ENCODE measurements at regions not wholly inside any gene's neighbourhood (a gene's known extent, or its start where the extent isn't known, plus 50 kb on each side); places are given as distances from the start of the nearest gene placed in this dataset.
A peak's percentile ranks its signal among the peaks of the same experiment; 100 is the strongest.
"Not testable (repeated sequence)": the region's sequence is repeated elsewhere in the genome, so short reads cannot be mapped to it uniquely, and the experiment has no call there.

DNA sequence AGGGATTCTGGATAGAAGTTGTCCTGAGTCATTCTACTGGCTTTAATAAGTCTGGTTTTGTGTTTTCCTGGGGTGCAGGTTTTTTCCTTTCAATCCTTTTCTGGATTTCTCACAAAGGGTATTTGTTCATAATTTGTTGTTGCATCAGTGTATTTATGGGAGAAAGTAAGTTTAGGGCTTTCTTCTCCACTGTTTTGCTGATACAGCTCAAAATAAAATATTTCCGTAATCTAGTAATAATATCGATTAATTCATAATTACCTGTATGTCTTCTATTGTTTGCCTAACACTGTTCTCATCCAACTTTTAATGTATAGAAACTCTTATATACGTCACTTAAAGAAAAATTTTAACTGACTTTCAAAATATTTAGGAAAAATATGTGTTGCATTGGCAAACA, 728.2 kb downstream of the LUZP2 start:
- Histone ChIP-seq H3K9me3 (ENCODE audit: control insufficient read depth, insufficient read depth, low read depth, low read length) (no peaks in the 10 kb centered on the region), H3K4me1 (ENCODE audit: control insufficient read depth, insufficient read depth, low read length) (no peaks in the 10 kb centered on the region)

DNA sequence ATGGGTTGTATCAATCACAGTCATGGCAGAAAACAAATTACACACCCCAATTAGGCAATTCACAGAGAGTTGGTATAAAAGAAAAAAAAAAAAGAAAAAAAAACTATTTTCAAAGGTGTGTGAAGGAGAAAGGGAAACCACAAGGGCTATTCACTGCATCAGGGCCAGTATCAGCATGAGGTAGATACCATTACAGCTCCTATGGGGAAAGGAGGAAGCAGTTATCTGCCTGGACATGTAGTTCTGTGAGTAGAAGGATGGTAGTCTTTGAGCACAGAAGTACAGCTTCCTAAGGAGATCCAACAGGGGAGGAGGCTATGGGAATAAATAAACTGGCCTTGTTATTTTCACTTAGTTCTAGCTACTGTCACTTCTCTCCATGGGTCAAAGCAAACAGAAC, 746.1 kb downstream of the LUZP2 start:
- Histone ChIP-seq H3K27ac (ENCODE audit: low read depth, low read length) (no peak overlapping the region), H3K4me1 (ENCODE audit: control insufficient read depth, insufficient read depth, low read length) (no peaks in the 10 kb centered on the region), H3K36me3 (ENCODE audit: control insufficient read depth, insufficient read depth, low read length) (no peaks in the 10 kb centered on the region), H3K9ac (ENCODE audit: low read length) (no peak overlapping the region), H3K27me3 (ENCODE audit: control insufficient read depth, insufficient read depth, low read length) (no peaks in the 10 kb centered on the region), H3K4me3 (ENCODE audit: low read depth, low read length) (no peak overlapping the region), H3K9me3 (ENCODE audit: control insufficient read depth, insufficient read depth, low read depth, low read length) (peaks cover 16% of the 10 kb centered on the region; the same call in 1 of the 2 replicates)

More for the DNA sequence above, 728.2 kb downstream of the LUZP2 start:
- Histone ChIP-seq H3K36me3 (ENCODE audit: control insufficient read depth, insufficient read depth, low read length) (no peaks in the 10 kb centered on the region), H3K9ac (ENCODE audit: low read length) (no peak overlapping the region), H3K4me3 (ENCODE audit: low read depth, low read length) (no peak overlapping the region), H3K27ac (ENCODE audit: low read depth, low read length) (no peak overlapping the region), H3K27me3 (ENCODE audit: control insufficient read depth, insufficient read depth, low read length) (no peaks in the 10 kb centered on the region)

DNA sequence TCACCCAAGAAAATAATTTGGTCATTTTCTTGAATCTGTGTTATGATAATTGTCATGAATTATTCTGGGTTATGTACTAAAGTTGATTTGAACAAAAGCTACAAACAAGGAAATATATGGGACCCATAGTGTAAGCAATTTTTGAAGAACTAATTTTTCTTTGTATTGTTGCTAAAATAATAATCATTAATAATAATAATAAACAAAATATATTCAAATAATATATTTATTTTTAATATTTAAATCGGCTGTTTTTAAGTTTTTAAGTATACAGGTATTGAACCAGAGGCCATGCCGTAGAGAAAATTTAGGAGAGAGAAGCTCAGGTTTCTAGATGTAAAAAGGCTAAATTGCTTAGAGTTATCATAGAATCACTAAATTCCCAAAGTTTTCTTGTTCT, 747.3 kb downstream of the LUZP2 start:
- no peak overlapping the region for H3K27ac ChIP-seq (ENCODE audit: low read depth, low read length)
- H3K4me3 ChIP-seq (ENCODE audit: low read depth, low read length) = no peak overlapping the region
- H3K36me3 ChIP-seq (ENCODE audit: control insufficient read depth, insufficient read depth, low read length) = no peaks in the 10 kb centered on the region
- H3K9ac ChIP-seq (ENCODE audit: low read length) = no peak overlapping the region
- peaks cover 16% of the 10 kb centered on the region; the same call in 1 of the 2 replicates for H3K9me3 ChIP-seq (ENCODE audit: control insufficient read depth, insufficient read depth, low read depth, low read length)
- H3K4me1 ChIP-seq (ENCODE audit: control insufficient read depth, insufficient read depth, low read length) = no peaks in the 10 kb centered on the region
- no peaks in the 10 kb centered on the region for H3K27me3 ChIP-seq (ENCODE audit: control insufficient read depth, insufficient read depth, low read length)

DNA sequence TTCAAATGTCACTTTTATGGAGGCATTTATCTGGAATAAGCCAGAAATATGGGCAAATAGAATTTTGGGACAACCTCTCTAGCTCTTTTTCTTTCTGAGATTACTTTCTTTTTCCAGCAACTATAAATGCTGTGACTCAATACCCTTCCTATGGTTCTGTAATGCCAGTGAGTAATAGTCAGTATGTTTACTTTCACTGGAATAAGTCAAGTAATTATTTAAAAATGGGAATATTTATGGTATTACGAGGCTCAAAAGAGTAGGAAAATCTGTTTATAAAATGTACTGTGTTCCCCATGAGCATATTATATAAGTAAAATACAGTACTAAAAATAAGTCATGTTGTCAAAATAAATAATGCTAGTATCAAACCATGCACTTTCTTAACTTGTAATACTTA, 750.5 kb downstream of the LUZP2 start:
- H3K27me3 ChIP-seq (ENCODE audit: control insufficient read depth, insufficient read depth, low read length) = no peaks in the 10 kb centered on the region
- H3K4me3 ChIP-seq (ENCODE audit: low read depth, low read length) = no peak overlapping the region
- no peak overlapping the region for H3K27ac ChIP-seq (ENCODE audit: low read depth, low read length)
- H3K9me3 ChIP-seq (ENCODE audit: control insufficient read depth, insufficient read depth, low read depth, low read length) = peaks cover 16% of the 10 kb centered on the region; the same call in 1 of the 2 replicates
- no peaks in the 10 kb centered on the region for H3K36me3 ChIP-seq (ENCODE audit: control insufficient read depth, insufficient read depth, low read length)
- no peak overlapping the region for H3K9ac ChIP-seq (ENCODE audit: low read length)
- no peaks in the 10 kb centered on the region for H3K4me1 ChIP-seq (ENCODE audit: control insufficient read depth, insufficient read depth, low read length)

DNA sequence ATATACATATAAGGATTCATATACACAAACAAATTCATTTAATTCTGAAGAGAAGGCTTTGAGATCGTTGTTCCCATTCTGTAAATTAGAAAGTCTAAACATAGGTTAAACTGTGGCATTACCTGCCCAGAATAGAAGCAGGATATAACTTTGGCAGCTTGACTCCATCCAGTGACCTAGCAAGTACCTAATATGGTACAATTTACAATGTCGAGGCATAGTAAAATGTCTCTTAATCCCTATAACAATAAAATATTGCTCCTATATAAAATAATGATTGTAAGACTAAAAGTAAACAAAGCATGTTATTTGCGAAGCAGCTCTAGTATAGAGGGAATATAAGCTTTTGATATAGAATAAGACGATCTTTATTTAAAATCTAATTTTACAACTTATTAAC, 756.0 kb downstream of the LUZP2 start:
- H3K27me3 ChIP-seq (ENCODE audit: control insufficient read depth, insufficient read depth, low read length) = no peaks in the 10 kb centered on the region
- no peak overlapping the region for H3K27ac ChIP-seq (ENCODE audit: low read depth, low read length)
- no peak overlapping the region for H3K9ac ChIP-seq (ENCODE audit: low read length)

DNA sequence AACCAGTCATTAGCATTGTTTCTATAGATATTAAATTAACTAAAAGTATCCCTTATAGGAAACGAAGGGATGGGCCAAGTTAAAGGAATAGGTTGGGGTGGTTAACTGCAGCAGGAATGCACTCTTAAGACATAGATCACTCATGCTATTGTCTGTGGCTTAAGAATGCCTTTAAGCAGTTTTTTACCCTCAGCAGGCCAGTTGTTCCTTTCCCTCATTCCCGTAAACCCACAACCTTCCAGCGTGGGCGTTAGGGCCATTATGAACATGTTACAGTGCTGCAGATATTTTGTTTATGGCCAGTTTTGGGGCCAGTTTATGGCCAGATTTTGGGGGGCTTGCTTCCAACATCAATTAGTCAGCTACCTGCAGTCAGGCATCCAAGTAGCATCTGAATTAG, 767.0 kb downstream of the LUZP2 start:
- not testable (repeated sequence) for H3K27ac ChIP-seq (ENCODE audit: low read depth, low read length); H3K4me3 ChIP-seq (ENCODE audit: low read depth, low read length); H3K4me1 ChIP-seq (ENCODE audit: control insufficient read depth, insufficient read depth, low read length); H3K9me3 ChIP-seq (ENCODE audit: control insufficient read depth, insufficient read depth, low read depth, low read length); H3K27me3 ChIP-seq (ENCODE audit: control insufficient read depth, insufficient read depth, low read length); H3K36me3 ChIP-seq (ENCODE audit: control insufficient read depth, insufficient read depth, low read length); H3K9ac ChIP-seq (ENCODE audit: low read length)

More for the DNA sequence above, 756.0 kb downstream of the LUZP2 start:
- Histone ChIP-seq H3K9me3 (ENCODE audit: control insufficient read depth, insufficient read depth, low read depth, low read length) (no peaks in the 10 kb centered on the region), H3K4me3 (ENCODE audit: low read depth, low read length) (no peak overlapping the region), H3K4me1 (ENCODE audit: control insufficient read depth, insufficient read depth, low read length) (no peaks in the 10 kb centered on the region), H3K36me3 (ENCODE audit: control insufficient read depth, insufficient read depth, low read length) (no peaks in the 10 kb centered on the region)

DNA sequence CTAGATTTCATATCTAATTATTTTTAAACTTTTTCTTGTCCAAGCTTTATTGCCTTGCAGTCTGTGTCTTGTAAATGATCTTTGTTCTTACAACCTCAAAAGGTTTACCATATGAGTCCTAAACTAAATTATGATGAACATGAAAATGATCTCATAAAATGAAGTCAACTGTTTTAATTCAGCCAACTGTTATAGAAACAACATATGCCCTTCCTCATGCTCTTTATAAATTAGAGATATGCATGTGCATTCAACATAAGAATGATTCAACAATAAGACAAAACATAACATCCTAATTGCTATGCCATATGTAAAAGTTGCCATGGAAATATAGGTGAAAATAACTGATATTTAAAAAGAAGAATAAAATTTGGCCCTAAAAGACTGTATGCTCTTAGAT, 774.4 kb downstream of the LUZP2 start:
- Histone ChIP-seq H3K9ac (ENCODE audit: low read length) (no peak overlapping the region), H3K27ac (ENCODE audit: low read depth, low read length) (no peak overlapping the region), H3K9me3 (ENCODE audit: control insufficient read depth, insufficient read depth, low read depth, low read length) (no peaks in the 10 kb centered on the region), H3K4me1 (ENCODE audit: control insufficient read depth, insufficient read depth, low read length) (no peaks in the 10 kb centered on the region), H3K36me3 (ENCODE audit: control insufficient read depth, insufficient read depth, low read length) (no peaks in the 10 kb centered on the region), H3K27me3 (ENCODE audit: control insufficient read depth, insufficient read depth, low read length) (no peaks in the 10 kb centered on the region), H3K4me3 (ENCODE audit: low read depth, low read length) (no peak overlapping the region)

DNA sequence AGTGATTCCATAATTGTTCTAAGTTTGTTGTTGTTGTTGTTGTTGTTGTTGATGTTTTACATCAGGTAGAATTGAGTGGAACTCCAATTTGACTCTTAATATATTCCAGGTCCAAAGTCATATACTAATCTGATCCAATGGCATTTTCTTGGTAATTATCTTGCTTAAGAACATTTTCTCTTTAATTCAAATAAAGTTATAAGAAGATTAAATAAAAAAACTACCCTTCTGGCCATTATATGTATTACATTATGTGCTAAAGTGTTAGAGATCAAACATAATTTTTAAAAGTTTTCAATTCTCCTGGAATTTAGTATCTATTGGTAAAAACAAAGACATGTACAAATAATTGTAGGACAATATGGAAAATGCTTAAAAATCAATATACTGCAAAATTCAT, 775.4 kb downstream of the LUZP2 start:
- Histone ChIP-seq H3K4me1 (ENCODE audit: control insufficient read depth, insufficient read depth, low read length) (no peaks in the 10 kb centered on the region), H3K4me3 (ENCODE audit: low read depth, low read length) (no peak overlapping the region), H3K9me3 (ENCODE audit: control insufficient read depth, insufficient read depth, low read depth, low read length) (no peaks in the 10 kb centered on the region), H3K9ac (ENCODE audit: low read length) (no peak overlapping the region), H3K27me3 (ENCODE audit: control insufficient read depth, insufficient read depth, low read length) (no peaks in the 10 kb centered on the region), H3K27ac (ENCODE audit: low read depth, low read length) (no peak overlapping the region), H3K36me3 (ENCODE audit: control insufficient read depth, insufficient read depth, low read length) (no peaks in the 10 kb centered on the region)

DNA sequence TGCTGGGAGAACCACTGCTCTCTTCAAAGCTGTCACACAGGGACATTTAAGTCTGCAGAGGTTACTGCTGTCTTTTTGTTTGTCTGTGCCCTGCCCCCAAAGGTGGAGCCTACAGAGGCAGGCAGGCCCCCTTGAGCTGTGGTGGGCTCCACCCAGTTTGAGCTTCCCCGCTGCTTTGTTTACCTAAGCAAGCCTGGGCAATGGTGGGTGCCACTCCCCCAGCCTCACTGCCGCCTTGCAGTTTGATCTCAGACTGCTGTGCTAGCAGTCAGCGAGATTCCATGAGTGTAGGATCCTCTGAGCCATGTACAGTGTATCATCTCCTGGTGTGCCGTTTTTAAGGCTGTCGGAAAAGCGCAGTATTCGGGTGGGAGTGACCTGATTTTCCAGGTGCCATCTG, 784.0 kb downstream of the LUZP2 start:
- H3K36me3 ChIP-seq (ENCODE audit: control insufficient read depth, insufficient read depth, low read length); H3K9ac ChIP-seq (ENCODE audit: low read length); H3K27me3 ChIP-seq (ENCODE audit: control insufficient read depth, insufficient read depth, low read length); H3K27ac ChIP-seq (ENCODE audit: low read depth, low read length); H3K9me3 ChIP-seq (ENCODE audit: control insufficient read depth, insufficient read depth, low read depth, low read length); H3K4me1 ChIP-seq (ENCODE audit: control insufficient read depth, insufficient read depth, low read length): not testable (repeated sequence)
- H3K4me3 ChIP-seq (ENCODE audit: low read depth, low read length) = peak overlapping the region; percentile 22; the same call in 1 of the 2 replicates

DNA sequence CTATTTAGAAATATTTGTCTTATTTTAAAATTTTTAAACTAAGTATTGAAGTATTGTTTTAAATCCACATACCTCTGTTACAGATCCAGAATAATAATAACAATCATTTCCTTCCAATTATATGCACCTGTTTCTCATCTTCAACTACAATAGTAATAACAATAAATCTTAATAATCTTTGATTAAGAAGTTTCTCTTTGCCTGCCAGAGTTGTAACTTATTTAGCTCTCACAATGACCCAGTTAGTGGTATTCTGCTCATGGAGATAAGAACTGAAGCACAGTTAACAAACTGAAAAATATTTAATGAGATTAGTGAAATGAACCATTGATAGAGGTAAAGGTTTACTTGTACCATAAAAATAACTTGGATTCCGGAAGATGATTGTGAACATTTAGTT, 796.3 kb downstream of the LUZP2 start:
- Histone ChIP-seq H3K27ac (ENCODE audit: low read depth, low read length) (no peak overlapping the region), H3K27me3 (ENCODE audit: control insufficient read depth, insufficient read depth, low read length) (peaks cover 10% of the 10 kb centered on the region; the same call in 1 of the 2 replicates), H3K36me3 (ENCODE audit: control insufficient read depth, insufficient read depth, low read length) (no peaks in the 10 kb centered on the region), H3K4me1 (ENCODE audit: control insufficient read depth, insufficient read depth, low read length) (no peaks in the 10 kb centered on the region), H3K4me3 (ENCODE audit: low read depth, low read length) (no peak overlapping the region), H3K9ac (ENCODE audit: low read length) (no peak overlapping the region), H3K9me3 (ENCODE audit: control insufficient read depth, insufficient read depth, low read depth, low read length) (no peaks in the 10 kb centered on the region)

DNA sequence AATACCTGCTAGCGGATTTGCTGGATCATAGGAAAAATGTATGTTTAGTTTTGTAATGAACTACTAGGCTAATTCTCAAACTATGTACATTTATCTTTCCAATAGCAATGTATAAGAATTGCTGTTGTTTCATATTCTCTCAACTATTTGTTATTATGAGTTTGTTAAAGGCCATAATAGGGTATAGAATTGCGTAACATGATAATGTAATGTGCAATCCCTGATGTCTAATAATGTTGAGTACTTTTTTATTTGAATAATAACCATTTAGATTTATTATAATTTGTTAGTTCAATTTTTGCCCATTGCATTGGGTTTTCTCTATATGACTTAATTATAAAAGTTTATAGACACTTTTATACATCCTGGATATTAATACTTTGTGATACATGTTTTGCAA, 801.6 kb downstream of the LUZP2 start:
- Histone ChIP-seq H3K4me1 (ENCODE audit: control insufficient read depth, insufficient read depth, low read length) (no peaks in the 10 kb centered on the region), H3K36me3 (ENCODE audit: control insufficient read depth, insufficient read depth, low read length) (no peaks in the 10 kb centered on the region), H3K9ac (ENCODE audit: low read length) (no peak overlapping the region), H3K27ac (ENCODE audit: low read depth, low read length) (no peak overlapping the region), H3K4me3 (ENCODE audit: low read depth, low read length) (no peak overlapping the region), H3K27me3 (ENCODE audit: control insufficient read depth, insufficient read depth, low read length) (no peaks in the 10 kb centered on the region), H3K9me3 (ENCODE audit: control insufficient read depth, insufficient read depth, low read depth, low read length) (no peaks in the 10 kb centered on the region)

DNA sequence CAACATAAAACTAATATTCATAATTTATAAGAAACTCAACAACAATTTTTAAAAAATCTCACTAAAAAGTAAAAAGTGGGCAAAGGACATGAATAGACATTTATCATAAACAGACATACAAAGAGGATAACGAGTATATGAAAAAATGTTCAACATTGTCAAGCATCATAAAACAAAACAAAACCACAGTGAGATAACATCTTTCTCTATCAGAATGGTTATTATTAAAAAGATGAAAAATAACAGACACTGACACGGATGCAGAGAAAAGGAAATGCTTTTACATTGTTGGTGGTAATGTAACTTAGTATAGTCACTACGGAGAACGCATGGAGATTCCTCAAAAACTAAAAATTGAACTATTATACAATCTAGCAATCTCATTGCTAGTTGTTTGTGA, 813.0 kb downstream of the LUZP2 start:
- Histone ChIP-seq H3K27me3 (ENCODE audit: control insufficient read depth, insufficient read depth, low read length) (no peaks in the 10 kb centered on the region), H3K27ac (ENCODE audit: low read depth, low read length) (no peak overlapping the region), H3K9me3 (ENCODE audit: control insufficient read depth, insufficient read depth, low read depth, low read length) (no peaks in the 10 kb centered on the region), H3K4me3 (ENCODE audit: low read depth, low read length) (no peak overlapping the region), H3K36me3 (ENCODE audit: control insufficient read depth, insufficient read depth, low read length) (no peaks in the 10 kb centered on the region), H3K9ac (ENCODE audit: low read length) (no peak overlapping the region), H3K4me1 (ENCODE audit: control insufficient read depth, insufficient read depth, low read length) (no peaks in the 10 kb centered on the region)
